ENCODE measurements at regions not wholly inside any gene's neighbourhood (a gene's known extent, or its start where the extent isn't known, plus 50 kb on each side); places are given as distances from the start of the nearest gene placed in this dataset.

- no peaks in the 10 kb centered on the region for H4K20me1 ChIP-seq (ENCODE audit: insufficient read depth, low read length)
- TF ChIP-seq, protein P1, sequence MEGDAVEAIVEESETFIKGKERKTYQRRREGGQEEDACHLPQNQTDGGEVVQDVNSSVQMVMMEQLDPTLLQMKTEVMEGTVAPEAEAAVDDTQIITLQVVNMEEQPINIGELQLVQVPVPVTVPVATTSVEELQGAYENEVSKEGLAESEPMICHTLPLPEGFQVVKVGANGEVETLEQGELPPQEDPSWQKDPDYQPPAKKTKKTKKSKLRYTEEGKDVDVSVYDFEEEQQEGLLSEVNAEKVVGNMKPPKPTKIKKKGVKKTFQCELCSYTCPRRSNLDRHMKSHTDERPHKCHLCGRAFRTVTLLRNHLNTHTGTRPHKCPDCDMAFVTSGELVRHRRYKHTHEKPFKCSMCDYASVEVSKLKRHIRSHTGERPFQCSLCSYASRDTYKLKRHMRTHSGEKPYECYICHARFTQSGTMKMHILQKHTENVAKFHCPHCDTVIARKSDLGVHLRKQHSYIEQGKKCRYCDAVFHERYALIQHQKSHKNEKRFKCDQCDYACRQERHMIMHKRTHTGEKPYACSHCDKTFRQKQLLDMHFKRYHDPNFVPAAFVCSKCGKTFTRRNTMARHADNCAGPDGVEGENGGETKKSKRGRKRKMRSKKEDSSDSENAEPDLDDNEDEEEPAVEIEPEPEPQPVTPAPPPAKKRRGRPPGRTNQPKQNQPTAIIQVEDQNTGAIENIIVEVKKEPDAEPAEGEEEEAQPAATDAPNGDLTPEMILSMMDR (IDR thresholded peaks at IDR 0.05), result no peak
- Mint-ChIP-seq H3K4me1 (peaks cover 21% of the 10 kb centered on the region), H3K27ac (no peak overlapping the region), H3K9me3 (no peaks in the 10 kb centered on the region), H3K27me3 (ENCODE audit: low read depth in 3 of 3) (peaks cover 0 to 2% (median 0%) of the 10 kb centered on the region in 3 donors), H3K4me3 (no peak overlapping the region), H3K36me3 (no peaks in the 10 kb centered on the region)
- no peak overlapping the region for H3K9ac ChIP-seq (ENCODE audit: insufficient read depth, low read length, poor library complexity, severe bottlenecking)
- H3K27ac ChIP-seq (ENCODE audit: low read depth in 1 of 2, low read length in 2 of 2), result no peak overlapping the region
- H3K36me3 ChIP-seq (replicated peaks in 1 of 2; ENCODE audit: control insufficient read depth in 1 of 2, insufficient read depth in 2 of 2, low read length in 2 of 2), result no peaks in the 10 kb centered on the region
- H2AFZ ChIP-seq (ENCODE audit: insufficient read depth, low read depth, low read length, poor library complexity, severe bottlenecking), result no peak overlapping the region
- H3K4me3 ChIP-seq (replicated peaks in 1 of 3; ENCODE audit: low read depth in 2 of 3, low read length in 3 of 3), result no peak overlapping the region
- intact Hi-C loops (cut with micrococcal nuclease), result no loop called here
- peak in 2 of 3 donors; percentile 36 for DNase-seq
- no peaks in the 10 kb centered on the region for H3K9me3 ChIP-seq (replicated peaks in 1 of 2; ENCODE audit: control insufficient read depth in 1 of 2, insufficient read depth in 1 of 2, low read length in 2 of 2)
- H3K27me3 ChIP-seq (ENCODE audit: control insufficient read depth in 2 of 2, insufficient read depth in 2 of 2, low read length in 2 of 2), result no peaks in the 10 kb centered on the region
- H3K4me2 ChIP-seq (replicated peaks; ENCODE audit: extremely low read depth, low read length, poor library complexity, severe bottlenecking), result peak overlapping the region; percentile 12
- H3K4me1 ChIP-seq (ENCODE audit: control insufficient read depth in 1 of 2, insufficient read depth in 2 of 2, low read length in 2 of 2), result peaks cover 13 to 25% of the 10 kb centered on the region in 2 donors
- no CpG with 5 or more reads among the region's 1 CpG for WGBS (ENCODE audit: insufficient coverage)
- no peaks in the 10 kb centered on the region for H3K79me2 ChIP-seq (ENCODE audit: insufficient read depth, low read length)
These were observed 55.5 kb upstream of the SLC8A1 start for GRCh38 chr2:40507432-40507831.

DNA sequence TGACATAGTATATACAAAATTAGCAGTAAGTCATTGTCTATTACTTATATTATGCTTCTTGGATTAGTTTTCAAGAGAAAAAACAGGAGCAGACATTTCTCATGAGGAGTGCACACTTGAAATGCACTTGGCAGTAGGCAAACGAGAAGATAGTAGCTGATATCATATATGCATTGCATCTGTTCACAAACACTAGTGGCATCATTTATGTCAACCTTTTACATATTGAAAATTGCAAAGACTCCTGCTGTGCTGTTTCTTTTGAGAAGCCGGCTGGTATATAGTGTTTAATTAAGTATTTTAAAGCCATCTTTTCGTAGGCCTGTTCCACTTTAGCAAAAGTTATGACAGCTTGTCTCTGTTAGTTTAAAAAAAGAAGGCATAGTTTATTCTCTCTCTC is 58.4 kb upstream of the SLC8A1 start:
- no peak overlapping the region for H3K4me2 ChIP-seq (replicated peaks; ENCODE audit: extremely low read depth, low read length, poor library complexity, severe bottlenecking)
- H3K4me3 ChIP-seq (replicated peaks in 1 of 3; ENCODE audit: low read depth in 2 of 3, low read length in 3 of 3), result no peak overlapping the region
- no peaks in the 10 kb centered on the region for H3K9me3 ChIP-seq (replicated peaks in 1 of 2; ENCODE audit: control insufficient read depth in 1 of 2, insufficient read depth in 1 of 2, low read length in 2 of 2)
- TF ChIP-seq, protein P1 (IDR thresholded peaks at IDR 0.05), result no peak
- no peak overlapping the region for H3K9ac ChIP-seq (ENCODE audit: insufficient read depth, low read length, poor library complexity, severe bottlenecking)
- Mint-ChIP-seq H3K27me3 (ENCODE audit: low read depth in 3 of 3) (peaks cover 0 to 2% (median 0%) of the 10 kb centered on the region in 3 donors), H3K36me3 (no peaks in the 10 kb centered on the region), H3K4me1 (peaks cover 47% of the 10 kb centered on the region), H3K27ac (no peak overlapping the region), H3K4me3 (no peak overlapping the region), H3K9me3 (no peaks in the 10 kb centered on the region)
- no peak overlapping the region for H3K27ac ChIP-seq (ENCODE audit: low read depth in 1 of 2, low read length in 2 of 2)
- no peaks in the 10 kb centered on the region for H3K27me3 ChIP-seq (ENCODE audit: control insufficient read depth in 2 of 2, insufficient read depth in 2 of 2, low read length in 2 of 2)
- H3K36me3 ChIP-seq (replicated peaks in 1 of 2; ENCODE audit: control insufficient read depth in 1 of 2, insufficient read depth in 2 of 2, low read length in 2 of 2), result no peaks in the 10 kb centered on the region
- intact Hi-C loops (cut with micrococcal nuclease), result loop anchor here in 1 of 2 donors (5.0 kb wide), 1 partner anchor 58 kb away; the partner anchor contains the start of gene SLC8A1
- no peak overlapping the region for H2AFZ ChIP-seq (ENCODE audit: insufficient read depth, low read depth, low read length, poor library complexity, severe bottlenecking)
- no CpG with 5 or more reads among the region's 3 CpGs for WGBS (ENCODE audit: insufficient coverage)
- no peak for DNase-seq
- H3K4me1 ChIP-seq (ENCODE audit: control insufficient read depth in 1 of 2, insufficient read depth in 2 of 2, low read length in 2 of 2), result peaks cover 36 to 53% of the 10 kb centered on the region in 2 donors
- H3K79me2 ChIP-seq (ENCODE audit: insufficient read depth, low read length), result no peaks in the 10 kb centered on the region
- no peaks in the 10 kb centered on the region for H4K20me1 ChIP-seq (ENCODE audit: insufficient read depth, low read length)
